Pulmonary artery endothelial cell (primary cell): ENCODE measurements at regions not wholly inside any gene's neighbourhood (a gene's known extent, or its start where the extent isn't known, plus 50 kb on each side); places are given as distances from the start of the nearest gene placed in this dataset.

Experiments used
- DNase-seq: peaks from one replicate; pipeline ENCODE4 v3.0.0-alpha.2; 2011; ENCODE audit warnings: low read depth, low spot score

- no peak for DNase-seq
Observed at GRCh38 chr12:111024205-111024801, 103.9 kb upstream of the MYL2 start.

DNA sequence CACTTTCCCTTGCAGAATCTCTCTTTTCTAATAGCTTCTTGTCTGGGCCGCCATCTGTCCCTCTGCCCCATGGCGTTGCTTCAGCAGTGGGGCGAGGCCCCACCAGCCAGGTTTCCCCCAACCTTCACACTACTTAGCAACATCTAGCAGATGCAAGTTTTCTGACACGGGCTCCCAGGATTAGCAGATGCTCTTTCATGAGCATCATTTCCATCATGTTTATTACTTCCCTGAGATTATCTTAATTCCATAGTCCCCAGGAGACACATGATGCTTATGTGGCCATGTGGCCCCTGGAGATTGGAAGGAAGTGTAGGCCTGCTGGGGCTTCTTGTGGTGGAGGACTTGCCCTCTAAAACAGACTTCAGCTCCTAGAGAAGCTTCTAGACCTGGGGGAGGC is 102.0 kb upstream of the MYL2 start:
- no peak for DNase-seq

GRCh38 chr12:111014547-111014946 is 94.2 kb upstream of the MYL2 start:
- no peak for DNase-seq

- DNase-seq = no peak
Observed at GRCh38 chr12:111012918-111013317, 92.5 kb upstream of the MYL2 start.

DNA sequence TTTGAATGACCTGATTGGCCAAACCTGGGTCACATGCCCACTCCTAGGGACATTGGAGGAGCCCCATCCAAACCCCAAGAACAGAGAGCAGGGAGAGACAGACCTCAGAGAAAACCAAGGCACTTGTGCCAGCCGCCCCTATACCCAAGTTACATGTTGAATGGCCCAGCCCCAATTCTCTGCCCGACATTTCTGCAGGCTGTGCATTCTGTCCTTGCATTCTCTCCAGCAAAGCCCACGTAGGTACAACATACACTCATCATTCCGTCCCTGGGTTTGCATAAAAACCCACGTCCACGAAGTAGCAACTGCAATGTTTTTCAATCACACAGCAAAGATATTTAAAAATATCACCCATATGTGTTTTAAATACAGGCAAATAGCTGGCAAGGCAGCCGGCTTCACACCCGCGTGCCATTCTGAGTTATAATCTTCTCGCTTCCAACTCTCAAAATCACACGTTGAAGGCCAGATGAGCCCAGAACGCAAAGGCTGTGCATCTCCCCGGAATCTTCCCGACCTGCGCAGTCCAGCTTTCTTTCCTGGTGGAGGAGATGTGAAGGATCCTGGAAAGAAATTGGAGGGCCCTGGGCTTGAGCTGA is 91.7 kb upstream of the MYL2 start:
- DNase-seq = no peak

DNA sequence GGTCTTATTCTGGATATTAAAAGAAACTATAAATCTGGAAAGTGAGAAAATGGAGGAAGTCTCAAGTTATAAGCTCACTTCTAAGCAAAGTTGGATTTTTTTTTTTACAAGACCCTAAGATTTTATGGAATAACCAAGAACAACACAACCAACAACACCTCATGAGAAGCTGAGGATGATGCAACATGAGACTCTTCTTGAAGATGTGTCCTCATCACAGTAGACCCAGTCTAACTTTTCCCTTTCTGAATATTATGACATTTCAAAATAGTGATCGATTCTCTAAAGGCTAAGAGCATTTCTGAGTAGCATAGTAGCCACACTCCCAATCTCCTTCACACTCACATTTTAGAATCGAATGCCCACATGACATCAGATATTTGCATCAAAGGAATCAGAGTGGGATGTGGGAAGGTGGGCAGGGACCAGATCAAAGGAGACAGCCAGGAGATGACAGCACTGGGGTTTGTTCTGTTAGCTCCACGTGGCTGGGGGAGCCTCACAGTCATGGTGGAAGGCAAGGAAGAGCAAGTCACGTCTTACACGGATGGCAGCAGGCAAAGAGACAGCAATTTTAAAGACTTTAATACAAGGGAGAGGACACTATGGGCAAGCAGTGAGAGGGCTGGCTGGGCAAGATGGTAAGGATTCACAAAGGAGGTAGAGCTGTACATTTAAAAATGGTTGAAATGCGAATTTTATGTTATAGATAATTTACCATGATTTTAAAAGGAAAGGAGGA is 90.7 kb upstream of the MYL2 start:
- no peak for DNase-seq

- no peak for DNase-seq
Observed at GRCh38 chr12:111010061-111010460, 89.7 kb upstream of the MYL2 start.

DNA sequence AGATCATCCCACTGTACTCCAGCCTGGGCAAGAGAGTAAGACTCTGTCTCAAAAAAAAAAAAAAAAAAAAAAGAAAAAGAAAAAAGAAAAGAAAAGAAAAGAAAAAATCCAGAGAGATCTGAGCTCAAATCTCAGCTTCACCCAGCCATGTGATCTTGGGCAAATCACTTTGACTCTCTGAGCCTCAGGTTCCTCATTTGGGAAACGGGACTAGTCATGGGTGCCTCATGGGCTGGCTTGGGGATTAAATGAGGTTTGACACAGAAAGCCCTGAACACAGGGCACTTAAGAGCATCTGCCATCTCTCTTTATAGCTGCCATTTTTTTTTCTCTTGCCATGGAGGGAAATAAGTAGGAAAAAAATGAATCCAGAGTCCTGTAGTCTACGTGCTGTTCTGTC is 86.2 kb upstream of the MYL2 start:
- DNase-seq = no peak

DNA sequence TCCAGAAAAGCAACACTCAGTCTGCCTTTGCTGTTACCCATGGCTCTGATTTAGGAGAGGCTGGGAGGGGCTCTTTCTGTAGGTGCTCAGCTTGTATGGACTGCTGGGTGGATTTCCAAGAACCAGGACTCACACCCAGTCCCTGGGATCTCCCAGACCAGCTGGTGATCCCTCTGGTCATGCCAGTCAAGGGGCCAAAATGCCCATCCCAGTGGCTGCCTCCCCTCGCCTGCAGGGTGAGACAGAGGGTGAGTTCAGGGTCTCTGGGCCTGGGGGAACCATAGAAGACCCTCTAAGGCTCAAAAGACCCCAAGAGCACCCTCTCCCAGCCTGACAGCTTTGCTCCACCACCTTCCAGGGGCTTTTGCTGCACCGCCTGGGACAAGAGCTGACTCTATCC is 78.6 kb upstream of the MYL2 start:
- DNase-seq = no peak

GRCh38 chr12:110998165-110998564 is 77.8 kb upstream of the MYL2 start:
- no peak for DNase-seq

DNA sequence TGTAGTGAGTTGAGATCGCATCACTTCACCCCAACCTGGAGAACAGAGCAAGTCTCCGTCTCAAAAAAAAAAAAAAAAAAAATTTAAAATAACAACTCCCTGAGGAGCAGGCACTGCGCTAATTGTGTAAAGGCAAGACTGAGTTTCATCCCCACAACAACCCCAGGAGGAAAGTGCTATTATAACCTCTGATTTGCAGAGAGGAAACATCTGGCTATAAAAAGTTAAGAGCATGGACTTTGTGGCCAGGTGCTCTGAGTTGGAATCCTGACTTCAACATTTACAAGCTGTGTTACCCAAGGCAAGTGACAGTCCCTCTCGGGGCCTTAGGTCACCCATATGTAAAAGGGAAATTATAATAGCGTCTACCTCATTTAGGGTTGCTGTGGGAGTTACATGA is 76.0 kb upstream of the MYL2 start:
- DNase-seq = no peak

DNA sequence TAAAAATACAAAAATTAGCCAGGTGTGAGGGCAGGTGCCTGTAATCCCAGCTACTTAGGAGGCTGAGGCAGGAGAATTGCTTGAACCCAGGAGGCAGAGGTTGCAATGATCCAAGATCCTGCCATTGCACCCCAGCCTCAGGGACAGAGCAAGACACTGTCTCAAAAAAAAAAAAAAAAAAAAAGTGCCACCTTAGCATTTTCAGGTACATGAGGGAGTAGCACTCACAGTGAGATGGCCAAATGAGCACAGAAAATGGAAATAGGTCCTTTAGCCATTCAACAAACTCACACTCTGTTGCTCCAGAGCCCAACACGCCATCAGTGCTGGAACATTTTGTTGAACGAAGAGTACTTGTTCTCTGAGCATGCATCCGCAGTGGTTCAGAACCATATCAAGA is 75.2 kb upstream of the MYL2 start:
- no peak for DNase-seq

DNA sequence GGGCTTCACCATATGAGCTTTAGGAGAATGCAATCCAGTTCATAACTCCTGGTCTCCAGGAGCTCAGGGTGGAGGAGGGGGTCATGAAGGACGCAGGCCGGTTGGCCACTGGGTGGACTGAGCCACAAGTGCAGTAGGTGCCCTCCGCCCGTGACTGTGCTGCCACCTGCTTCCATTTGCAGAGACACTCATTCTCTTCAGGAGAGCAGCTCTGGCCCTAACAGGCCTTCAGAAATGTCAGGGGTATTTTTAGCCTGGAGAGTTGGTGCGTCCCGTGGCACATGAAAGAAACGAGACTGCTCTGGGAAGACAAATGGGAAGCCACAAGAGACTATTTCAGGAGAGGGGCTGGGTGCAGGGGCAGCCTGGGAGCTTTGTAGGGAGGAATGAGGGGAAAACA is 74.6 kb upstream of the MYL2 start:
- no peak for DNase-seq

DNA sequence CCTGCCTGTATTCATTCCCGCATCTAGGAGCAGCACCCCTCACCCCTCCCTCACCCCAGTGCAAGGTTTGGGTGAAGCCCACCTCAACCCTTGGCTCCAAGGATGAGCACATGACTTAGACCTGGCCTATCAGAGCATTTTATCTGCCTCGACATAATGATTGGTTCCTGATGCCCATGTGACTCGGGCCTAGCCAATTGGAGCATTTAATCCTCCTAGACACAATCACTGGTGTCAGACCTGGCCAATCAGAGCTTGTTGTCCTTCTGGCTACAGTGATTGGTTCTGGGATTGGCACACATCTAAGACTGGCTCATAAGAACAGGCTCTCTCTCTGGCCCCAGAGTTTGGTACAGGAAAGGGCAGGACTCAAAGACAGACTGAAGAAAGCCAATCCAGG is 73.1 kb upstream of the MYL2 start:
- no peak for DNase-seq

- DNase-seq = no peak
Observed at GRCh38 chr12:110992909-110993308, 72.5 kb upstream of the MYL2 start.

- DNase-seq = no peak
Observed at GRCh38 chr12:110983811-110984210, 63.4 kb upstream of the MYL2 start.

DNA sequence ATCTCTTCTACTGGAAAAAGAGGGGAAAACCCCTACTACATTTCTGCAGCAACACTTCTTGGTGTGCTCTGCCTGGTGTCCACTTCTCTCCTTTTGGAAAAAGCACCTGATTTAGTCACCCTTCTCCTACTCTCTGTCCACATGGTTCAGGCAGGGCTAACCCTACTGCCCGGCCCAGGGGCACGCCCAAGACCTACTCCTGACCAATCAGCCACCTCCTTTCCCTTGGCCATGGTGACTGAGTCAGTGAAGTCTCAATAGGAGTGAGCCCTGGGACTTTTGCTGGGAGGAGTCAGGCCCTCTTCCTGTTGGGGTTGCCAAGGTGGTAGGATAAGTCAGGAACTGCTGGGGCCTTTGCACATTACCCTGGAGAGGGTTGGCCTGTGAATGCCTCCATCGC is 52.5 kb upstream of the MYL2 start:
- no peak for DNase-seq

GRCh38 chr12:110971936-110972335 is 51.6 kb upstream of the MYL2 start:
- no peak for DNase-seq

- DNase-seq = no peak
Observed at GRCh38 chr12:110971189-110971920, 51.0 kb upstream of the MYL2 start.
